Pancreas (tissue), 10 donors: ENCODE measurements at regions not wholly inside any gene's neighbourhood (a gene's known extent, or its start where the extent isn't known, plus 50 kb on each side); places are given as distances from the start of the nearest gene placed in this dataset.
"Not testable (repeated sequence)": the region's sequence is repeated elsewhere in the genome, so short reads cannot be mapped to it uniquely, and the experiment has no call there.

Experiments
- ATAC-seq, 4 donors: fragments of 200-7000 bp; cut with Tn5 transposase; one replicate each; pipeline versions ENCODE4 v1.8.0 to v1.9.1; 2020; ENCODE audit warnings: mild to moderate bottlenecking in 4 of 4, moderate library complexity in 4 of 4
- DNase-seq, 6 donors: peaks; one replicate each; pipeline ENCODE4 v3.0.0-alpha.2; 2020
- FAIRE-seq: peaks from 2 replicates; lab custom pipeline; 2012; peaks lifted over from hg19 to GRCh38; lab: Jason Lieb, UNC
- H3K27ac ChIP-seq, 4 donors: fragments of 200-600 bp; sonication (generic); 1 replicate in 3 of 4; 2 replicates in 1 of 4; pipeline versions ENCODE4 v1.5.0 to v1.8.0; 2020
- H3K27me3 ChIP-seq, 4 donors: fragments of 200-600 bp; one replicate each; pipeline ENCODE4 v1.8.0; 2021
- H3K36me3 ChIP-seq, 3 donors: fragments of 200-600 bp; sonication (generic) in 1 of 3; one replicate each; pipeline versions ENCODE4 v1.5.0 to v1.8.0; 2020 to 2021
- H3K4me1 ChIP-seq, 3 donors: fragments of 200-600 bp; one replicate each; pipeline ENCODE4 v1.8.0; 2021
- H3K4me3 ChIP-seq, 4 donors: fragments of 200-600 bp; sonication (generic) in 2 of 4; one replicate each; pipeline versions ENCODE4 v1.5.0 to v1.8.0; 2020 to 2021
- H3K9me3 ChIP-seq, 4 donors: fragments of 200-600 bp; one replicate each; pipeline ENCODE4 v1.8.0; 2021
- CTCF ChIP-seq, 4 donors: fragments of 200-600 bp; sonication (generic) in 3 of 4; IDR thresholded peaks; one replicate each; pipeline versions ENCODE4 v1.5.0 to v1.8.0; 2021; ENCODE audit warnings: antibody characterized with exemption in 4 of 4
- WGBS, 2 donors: extraction: QIAGEN DNeasy Blood & Tissue Kit; methylation state at CpG; one replicate each; pipeline ENCODE4 v1.1.7; 2013; 5-methylcytosine and 5-hydroxymethylcytosine counted together
- intact Hi-C, 3 donors: fragments of 100-400 bp; cut with DNase I; formaldehyde crosslinking; loops; one replicate each; pipeline versions ENCODE4 v1.11.1 to v1.14.2; 2022
- donor health status: healthy with polysubstance abuse.
- donor health status: DM: no; HTN: no; CAD: no; lungs with moderate emphysema.
- donor health status: DM: no; HTN: no; CAD: no.
- donor health status: control.
- donor health status: control.
- donor health status: Bipolar disorder and iron deficiency.
- donor health status: DM: yes; HTN: yes; CAD: no.
- donor health status: DM: no; HTN: no; CAD: no.
- donor health status: DM: no; HTN: no; CAD: no.
- donor health status: DM: yes; HTN: yes; CAD: no.

DNA sequence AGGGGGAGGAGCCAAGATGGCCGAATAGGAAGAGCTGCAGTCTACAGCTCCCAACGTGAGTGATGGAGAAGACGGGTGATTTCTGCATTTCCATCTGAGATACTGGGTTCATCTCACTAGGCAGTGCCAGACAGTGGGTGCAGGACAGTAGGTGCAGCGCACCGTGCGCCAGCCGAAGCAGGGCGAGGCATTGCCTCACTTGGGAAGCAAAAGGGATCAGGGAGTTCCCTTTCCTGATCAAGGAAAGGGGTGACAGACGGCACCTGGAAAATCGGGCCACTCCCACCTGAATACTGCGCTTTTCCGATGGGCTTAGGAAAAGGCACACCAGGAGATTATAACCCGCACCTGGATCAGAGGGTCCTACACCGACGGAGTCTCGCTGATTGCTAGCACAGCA lies 121.1 kb upstream of the SESTD1 start:
- H3K36me3 ChIP-seq, H3K27ac ChIP-seq, H3K4me3 ChIP-seq, H3K9me3 ChIP-seq, FAIRE-seq, intact Hi-C loops, H3K27me3 ChIP-seq, ATAC-seq, H3K4me1 ChIP-seq, DNase-seq: not testable (repeated sequence)
- 85 to 89% methylated on average over 16 of the region's 16 CpGs for WGBS, 2 donors

DNA sequence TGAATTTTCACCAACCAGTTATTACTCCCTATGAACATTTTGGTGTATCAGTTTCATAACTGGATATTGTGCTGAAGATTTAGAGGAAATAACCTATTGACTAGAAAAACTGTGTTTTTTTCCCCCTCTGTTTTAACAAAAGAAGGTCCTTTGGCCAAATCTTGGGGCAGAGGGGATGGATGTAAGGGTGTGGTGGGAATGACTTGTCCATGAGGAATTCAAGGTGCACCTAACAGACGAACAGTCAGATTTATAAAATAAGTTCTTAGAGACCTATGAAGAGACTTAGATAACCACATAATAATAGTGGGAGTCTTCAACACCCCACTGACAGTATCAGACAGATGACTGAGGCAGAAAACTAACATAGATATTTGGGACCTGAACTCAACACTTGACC lies 119.3 kb upstream of the SESTD1 start:
- Histone ChIP-seq H3K4me3 (no peak overlapping the region), H3K27ac (no peak overlapping the region), H3K36me3 (no peaks in the 10 kb centered on the region), H3K4me1 (no peaks in the 10 kb centered on the region), H3K9me3 (no peaks in the 10 kb centered on the region), H3K27me3 (no peaks in the 10 kb centered on the region)
- intact Hi-C loops: no loop called here
- ATAC-seq (no peak), FAIRE-seq (no peak), DNase-seq (no peak)
- no peak for TF ChIP-seq CTCF (IDR thresholded peaks at IDR 0.05)
- WGBS, 2 donors: 61 to 78% methylated on average over 1 of the region's 1 CpG

GRCh38 chr2:179377296-179377695 lies 112.7 kb upstream of the SESTD1 start:
- DNase-seq (no peak), ATAC-seq (no peak), FAIRE-seq (no peak)
- H3K4me3 ChIP-seq: no peak overlapping the region
- no peak overlapping the region for H3K27ac ChIP-seq
- WGBS, 2 donors: 40 to 62% methylated on average over 1 of the region's 1 CpG
- no peaks in the 10 kb centered on the region for H3K9me3 ChIP-seq
- intact Hi-C loops: no loop called here
- no peaks in the 10 kb centered on the region for H3K36me3 ChIP-seq
- H3K4me1 ChIP-seq: no peaks in the 10 kb centered on the region
- H3K27me3 ChIP-seq: no peaks in the 10 kb centered on the region
- no peak for TF ChIP-seq CTCF (IDR thresholded peaks at IDR 0.05)

DNA sequence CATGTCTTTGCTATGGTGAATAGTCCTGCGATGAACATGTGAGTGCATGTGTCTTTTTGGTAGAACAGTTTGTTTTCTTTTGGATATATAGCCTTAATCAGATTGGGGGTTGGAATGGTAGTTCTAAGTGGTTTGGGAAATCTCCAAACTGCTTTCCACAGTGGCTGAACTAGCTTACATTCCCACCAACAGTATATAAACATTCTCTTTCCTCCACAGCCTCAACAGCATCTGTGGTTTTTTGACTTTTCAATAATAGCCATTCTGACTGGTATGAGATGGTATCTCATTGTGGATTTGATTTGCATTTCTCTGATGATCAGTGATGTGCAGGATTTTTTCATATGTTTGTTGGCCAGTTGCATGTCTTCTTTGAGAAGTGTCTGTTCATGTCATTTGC lies 112.2 kb upstream of the SESTD1 start:
- Histone ChIP-seq H3K4me1 (no peaks in the 10 kb centered on the region), H3K9me3 (no peaks in the 10 kb centered on the region), H3K27ac (no peak overlapping the region), H3K4me3 (no peak overlapping the region), H3K36me3 (no peaks in the 10 kb centered on the region), H3K27me3 (no peaks in the 10 kb centered on the region)
- ATAC-seq (no peak), FAIRE-seq (no peak), DNase-seq (no peak)
- intact Hi-C loops: no loop called here
- no peak for TF ChIP-seq CTCF (IDR thresholded peaks at IDR 0.05)
- 91 to 93% methylated on average over 1 of the region's 1 CpG for WGBS, 2 donors

GRCh38 chr2:179373816-179374215 lies 109.2 kb upstream of the SESTD1 start:
- no peak for TF ChIP-seq CTCF (IDR thresholded peaks at IDR 0.05)
- no peak overlapping the region for H3K4me3 ChIP-seq

DNA sequence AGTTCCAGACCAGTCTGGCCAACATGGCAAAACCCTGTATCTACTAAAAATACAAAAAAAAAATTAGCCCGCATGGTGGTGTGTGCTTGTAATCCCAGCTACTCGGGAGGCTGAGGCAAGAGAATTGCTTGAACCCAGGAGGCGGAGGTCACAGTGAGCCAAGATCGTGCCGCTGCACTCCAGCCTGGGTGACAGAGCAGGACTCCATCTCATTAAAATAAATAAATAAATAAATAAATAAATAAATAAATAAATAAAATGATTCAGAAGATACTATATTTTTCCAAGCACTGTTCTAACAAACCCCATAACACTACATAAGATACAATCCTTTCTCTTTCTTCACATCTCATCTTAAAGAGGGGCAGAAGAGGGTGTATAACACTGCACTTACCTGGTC lies 100.9 kb upstream of the SESTD1 start:
- intact Hi-C loops, H3K36me3 ChIP-seq, H3K27ac ChIP-seq, DNase-seq, H3K4me1 ChIP-seq, ATAC-seq, FAIRE-seq, H3K27me3 ChIP-seq, H3K9me3 ChIP-seq, H3K4me3 ChIP-seq: not testable (repeated sequence)
- 92 to 94% methylated on average over 5 of the region's 5 CpGs for WGBS, 2 donors

More at GRCh38 chr2:179373816-179374215, 109.2 kb upstream of the SESTD1 start:
- no peaks in the 10 kb centered on the region for H3K4me1 ChIP-seq
- FAIRE-seq (no peak), DNase-seq (no peak), ATAC-seq (no peak)
- intact Hi-C loops: no loop called here
- H3K9me3 ChIP-seq: no peaks in the 10 kb centered on the region
- WGBS, 2 donors: 83 to 89% methylated on average over 4 of the region's 4 CpGs
- no peaks in the 10 kb centered on the region for H3K27me3 ChIP-seq
- H3K36me3 ChIP-seq: no peaks in the 10 kb centered on the region
- H3K27ac ChIP-seq: no peak overlapping the region
